NCI-H1105 (cell line): ENCODE measurements at regions not wholly inside any gene's neighbourhood (a gene's known extent, or its start where the extent isn't known, plus 50 kb on each side); places are given as distances from the start of the nearest gene placed in this dataset.
"Not testable (repeated sequence)": the region's sequence is repeated elsewhere in the genome, so short reads cannot be mapped to it uniquely, and the experiment has no call there.

ENCODE experiments used
- DNase-seq: peaks from one replicate; lab custom pipeline; 2025; lab: John Stamatoyannopoulos, UW

DNA sequence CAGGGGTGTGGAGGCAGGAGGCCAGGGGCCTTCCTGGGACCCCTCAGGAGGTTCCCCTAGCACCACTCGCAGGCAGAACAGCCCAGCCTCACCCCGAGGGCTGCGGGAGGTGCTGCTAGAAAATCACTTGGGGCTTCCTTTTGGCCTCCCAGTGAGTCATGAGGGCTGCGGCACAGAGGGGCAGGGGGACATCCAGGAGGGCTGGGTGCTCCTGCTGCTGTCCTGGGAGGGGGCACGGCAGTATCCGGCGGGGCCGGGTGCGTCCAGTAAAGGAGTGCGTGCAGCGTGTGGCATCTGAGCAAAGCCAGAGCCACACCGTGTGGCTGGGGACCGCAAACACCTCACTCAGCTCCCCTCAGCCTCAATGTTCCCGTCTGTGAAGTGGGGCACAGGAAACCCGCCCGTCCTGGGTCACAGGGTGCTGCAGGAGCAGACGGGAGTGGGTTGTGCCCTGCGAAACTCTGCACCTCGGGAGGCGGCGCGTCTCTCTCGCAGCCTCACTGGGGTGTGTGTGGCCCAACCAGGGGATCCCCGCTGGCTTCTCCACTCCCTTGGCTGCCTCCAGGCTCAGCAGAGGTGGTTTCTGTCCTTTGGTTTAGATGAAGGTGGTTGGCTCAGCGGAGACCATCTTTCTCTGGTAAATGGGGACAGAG lies 117.3 kb upstream of the ZNF469 start:
- not testable (repeated sequence) for DNase-seq

DNA sequence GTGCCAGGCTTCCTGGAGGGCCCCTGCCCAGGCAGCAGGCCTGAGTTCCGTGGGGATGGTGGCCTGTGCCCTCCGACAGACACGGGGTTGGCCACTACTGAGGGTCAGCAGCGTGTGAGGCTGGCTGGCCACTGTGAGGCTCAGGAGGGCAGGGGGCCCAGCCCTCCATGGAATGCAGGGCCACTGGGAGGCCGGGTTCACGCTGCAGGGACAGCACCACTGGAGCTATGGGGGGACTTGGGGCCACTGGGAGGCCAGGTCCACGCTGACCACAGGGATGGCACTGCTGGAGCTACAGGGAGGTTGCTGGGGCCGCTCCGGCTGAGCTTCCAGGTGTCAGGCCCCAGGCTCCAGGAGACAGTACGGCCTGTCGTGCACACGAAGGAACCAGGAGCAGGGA lies 116.7 kb upstream of the ZNF469 start:
- DNase-seq = not testable (repeated sequence)

DNA sequence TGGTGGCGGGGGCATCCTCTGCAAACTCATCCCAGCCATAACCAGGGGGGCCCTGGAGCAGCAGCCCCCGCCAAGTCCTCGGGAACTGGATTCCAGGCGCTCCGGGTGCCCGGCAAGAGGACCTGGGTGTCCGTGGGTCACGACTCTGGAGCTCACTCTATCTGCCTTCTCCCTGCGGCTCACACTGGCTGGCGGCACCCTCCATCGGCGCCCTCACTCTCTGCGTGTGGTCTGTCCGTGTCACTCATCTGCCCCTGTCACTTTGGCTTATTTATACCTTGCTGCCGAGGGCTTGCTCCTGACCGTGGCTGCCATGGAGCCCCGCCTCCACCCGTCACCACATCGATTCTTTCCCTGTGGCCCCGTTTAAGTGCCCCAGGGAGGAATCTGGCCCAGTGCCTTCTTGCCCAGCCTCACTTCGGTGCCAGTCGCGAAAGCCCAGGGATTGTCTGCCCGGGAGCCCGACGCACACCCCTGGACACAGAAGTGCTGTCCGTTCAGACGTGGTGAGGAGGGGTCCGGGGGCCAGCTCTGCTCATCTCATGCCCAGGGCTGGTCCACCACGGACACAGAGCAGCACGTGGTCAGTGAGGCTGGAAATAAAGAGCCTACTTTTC lies 115.7 kb upstream of the ZNF469 start:
- DNase-seq = not testable (repeated sequence)

DNA sequence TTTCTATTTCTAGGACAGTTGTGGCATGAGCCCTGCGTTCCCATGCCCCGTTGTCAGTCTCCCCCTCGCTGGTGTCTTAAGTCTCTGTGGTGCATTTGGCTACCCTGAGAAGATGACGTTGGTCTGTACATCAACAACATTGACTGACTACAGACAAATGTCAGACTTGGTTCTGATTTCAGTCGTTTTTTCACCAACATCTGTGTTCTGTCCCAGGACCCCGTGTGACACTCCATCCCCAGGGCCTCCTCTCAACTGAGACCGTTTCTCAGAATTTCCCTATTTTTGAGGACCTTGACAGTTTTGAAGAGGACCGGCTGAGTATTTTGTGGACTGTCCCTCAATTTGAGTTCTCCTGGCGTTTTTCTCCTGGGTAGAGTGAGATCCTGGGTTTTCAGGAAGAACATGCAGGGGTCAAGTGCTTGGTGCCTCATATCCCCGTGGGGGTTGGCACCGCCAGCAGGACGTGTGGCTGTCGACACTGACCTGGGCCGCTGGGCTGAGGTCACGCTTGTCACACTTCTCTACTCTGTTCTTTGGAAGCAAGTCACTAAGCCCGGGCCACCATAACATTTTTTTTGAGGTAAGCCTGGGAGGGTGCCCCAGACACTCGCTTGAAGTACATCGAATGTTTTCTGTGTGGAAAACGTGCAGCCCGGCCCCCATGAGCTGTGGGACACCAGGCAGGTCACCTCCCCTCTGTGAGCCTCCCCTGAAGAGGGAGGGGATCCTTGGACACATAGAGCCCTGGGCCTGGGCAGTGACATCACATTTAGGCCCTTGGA lies 114.4 kb upstream of the ZNF469 start:
- not testable (repeated sequence) for DNase-seq

DNA sequence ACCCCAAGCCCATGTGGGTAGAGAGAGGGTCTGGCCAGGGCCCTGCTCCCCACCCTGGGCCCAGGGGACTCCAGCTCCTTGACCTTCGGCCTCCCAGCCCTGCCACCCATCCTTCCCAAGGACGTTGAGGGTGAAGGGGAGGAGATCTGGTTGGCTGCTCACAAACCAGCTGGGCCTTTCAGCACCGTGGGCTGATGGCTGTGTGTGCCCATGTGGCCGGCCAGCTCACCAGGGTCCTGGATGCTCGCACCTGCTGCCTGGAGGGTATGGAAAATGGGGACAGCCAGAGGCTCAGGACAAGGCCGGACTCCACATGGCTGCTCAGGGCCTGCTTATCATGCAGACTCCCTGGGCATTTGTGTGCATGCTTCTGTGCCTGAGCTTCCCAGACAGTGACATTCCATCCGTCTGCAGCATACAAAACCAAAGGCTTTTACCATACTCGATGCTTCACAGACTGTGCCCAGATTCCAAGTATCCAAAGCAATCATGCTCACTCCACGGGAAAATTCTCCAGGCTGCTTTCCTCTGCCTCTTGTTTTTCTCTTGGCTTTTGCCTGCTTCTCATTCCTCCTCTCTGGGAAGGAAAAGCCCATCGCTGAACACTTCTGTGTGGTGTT lies 112.5 kb upstream of the ZNF469 start:
- DNase-seq = not testable (repeated sequence)

DNA sequence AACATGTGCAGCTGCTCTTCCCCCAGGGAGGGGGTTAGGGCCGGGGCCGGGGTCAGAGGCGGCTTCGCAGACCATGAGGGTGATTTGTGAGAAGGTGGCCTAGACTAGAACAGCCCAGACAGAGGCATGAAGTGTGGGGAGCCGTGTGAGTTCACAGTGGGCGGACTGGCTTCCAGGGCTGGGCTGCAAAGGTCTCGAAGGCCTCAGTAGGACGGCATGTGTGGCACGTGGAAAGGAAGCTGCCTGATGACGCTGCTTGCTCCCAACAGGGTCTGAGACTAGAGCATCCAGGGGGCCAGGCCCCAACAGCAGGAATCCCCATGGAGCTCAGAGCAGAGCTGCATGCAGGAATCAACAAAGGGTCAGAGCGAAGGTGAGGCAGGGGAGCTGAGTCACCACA lies 111.5 kb upstream of the ZNF469 start:
- DNase-seq = not testable (repeated sequence)

DNA sequence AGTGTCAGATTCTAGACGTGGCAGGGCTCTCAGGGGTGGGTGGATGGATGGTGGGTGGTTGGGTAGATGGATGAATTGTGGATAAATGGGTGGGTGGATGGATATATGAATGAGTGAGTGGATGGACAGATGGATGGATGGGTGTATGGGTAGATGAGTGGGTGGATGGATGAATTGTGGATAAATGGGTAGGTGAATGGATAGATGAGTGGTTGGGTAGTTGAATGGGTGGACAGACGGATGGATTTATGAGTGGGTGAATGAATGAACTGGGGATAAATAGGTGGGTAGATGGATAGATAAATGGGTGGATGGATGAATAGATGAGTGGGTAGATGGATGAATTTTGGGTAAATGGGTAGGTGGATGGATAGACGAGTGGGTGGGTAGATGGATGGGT lies 111.0 kb upstream of the ZNF469 start:
- not testable (repeated sequence) for DNase-seq

DNA sequence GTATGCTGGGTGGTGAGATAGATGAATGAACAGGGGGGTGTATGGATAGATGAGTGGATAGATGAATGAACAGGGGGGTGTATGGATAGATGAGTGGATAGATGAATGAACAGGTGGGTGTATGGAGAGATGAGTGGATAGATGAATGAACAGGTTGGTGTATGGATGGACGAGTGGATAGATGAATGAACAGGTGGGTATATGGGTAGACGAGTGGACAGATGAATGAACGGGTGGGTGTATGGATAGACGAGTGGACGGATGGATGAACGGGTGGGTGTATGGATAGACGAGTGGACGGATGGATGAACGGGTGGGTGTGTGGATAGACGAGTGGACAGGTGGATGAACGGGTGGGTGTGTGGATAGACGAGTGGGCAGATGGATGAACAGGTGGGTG lies 110.3 kb upstream of the ZNF469 start:
- DNase-seq = not testable (repeated sequence)

DNA sequence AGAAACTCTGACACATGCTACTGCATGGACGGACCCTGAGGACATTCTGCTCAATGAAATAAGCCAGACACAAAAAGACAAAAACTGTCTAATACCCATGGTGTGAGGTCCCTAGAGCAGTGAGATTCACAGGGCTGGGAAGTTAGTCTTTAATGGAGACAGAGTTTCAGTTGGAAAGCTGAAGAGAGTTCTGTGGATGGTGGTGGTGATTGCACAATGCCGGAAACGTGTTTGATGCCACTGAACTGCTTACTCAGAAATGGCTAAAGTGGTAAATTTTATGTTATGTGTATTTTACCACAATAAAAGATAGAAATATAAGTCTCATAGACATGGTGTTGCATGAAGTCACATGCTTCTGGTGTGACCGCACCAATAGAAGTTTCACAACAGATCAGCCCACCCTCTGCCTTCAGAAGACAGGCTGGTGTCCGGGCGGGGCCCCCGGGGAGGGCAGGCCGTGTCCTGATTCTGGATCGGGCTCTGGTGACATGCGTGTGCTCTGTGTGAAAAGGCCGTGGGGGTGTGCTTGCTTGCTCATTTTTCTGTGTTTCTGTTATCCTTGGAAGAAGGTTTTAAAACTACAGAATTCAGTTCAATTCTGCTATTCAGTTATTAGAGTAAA lies 108.5 kb upstream of the ZNF469 start:
- DNase-seq = not testable (repeated sequence)

DNA sequence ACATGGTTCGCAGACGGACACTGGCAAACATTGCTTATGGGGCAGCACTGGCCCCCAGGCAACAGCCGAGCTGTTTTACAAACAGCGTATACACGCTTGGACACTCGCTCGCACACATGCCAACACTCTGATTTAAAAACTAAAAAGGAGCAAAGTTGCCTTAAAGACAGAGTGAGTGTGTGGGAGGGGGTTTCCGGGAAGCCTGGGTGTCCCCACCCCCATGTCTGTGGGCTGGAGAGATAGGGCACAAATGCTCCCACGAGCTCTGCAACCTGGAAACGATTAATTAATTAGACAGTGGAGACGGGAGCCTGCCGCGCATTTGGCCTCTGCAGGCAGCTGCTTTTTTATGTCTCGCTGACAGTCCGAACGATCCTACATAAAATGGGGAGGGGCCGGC lies 107.9 kb upstream of the ZNF469 start:
- no peak for DNase-seq

DNA sequence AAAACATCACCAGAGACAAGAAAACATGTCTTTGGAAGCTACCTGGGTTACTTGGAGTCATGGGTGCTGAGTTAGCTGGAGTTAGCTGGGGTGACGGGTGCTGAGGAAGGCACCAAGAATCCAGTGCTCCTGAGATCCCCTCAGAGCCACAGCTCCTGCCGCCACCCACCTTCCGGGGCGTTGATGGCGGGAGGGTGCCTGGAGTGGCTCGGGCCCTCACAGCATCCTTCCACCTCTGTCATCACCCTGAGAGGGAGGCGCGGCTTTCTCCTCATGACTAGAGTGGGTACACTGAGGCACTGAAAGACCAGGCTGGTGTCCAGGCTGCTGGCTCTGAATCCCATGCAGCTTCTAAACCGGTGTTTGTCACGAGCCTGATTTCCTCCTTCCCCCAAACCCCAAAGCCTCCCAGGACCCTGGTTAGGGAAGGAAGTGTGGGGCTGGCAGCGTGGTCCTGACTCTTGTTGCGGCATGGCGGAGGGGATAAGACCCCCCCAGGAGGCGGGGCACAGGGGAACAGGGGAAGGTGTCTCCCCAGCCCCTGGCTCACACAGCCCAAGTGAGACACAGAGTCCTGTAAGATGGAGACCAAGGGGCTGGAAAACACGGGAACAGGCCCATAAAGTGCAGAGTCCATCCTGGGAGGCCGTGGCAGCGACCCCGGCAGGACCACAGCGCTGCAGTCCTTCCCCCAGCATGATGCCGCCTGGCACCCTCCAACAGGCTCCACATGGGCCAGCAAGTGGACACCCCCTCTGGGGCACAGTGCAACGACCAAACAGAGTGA lies 107.2 kb upstream of the ZNF469 start:
- not testable (repeated sequence) for DNase-seq

DNA sequence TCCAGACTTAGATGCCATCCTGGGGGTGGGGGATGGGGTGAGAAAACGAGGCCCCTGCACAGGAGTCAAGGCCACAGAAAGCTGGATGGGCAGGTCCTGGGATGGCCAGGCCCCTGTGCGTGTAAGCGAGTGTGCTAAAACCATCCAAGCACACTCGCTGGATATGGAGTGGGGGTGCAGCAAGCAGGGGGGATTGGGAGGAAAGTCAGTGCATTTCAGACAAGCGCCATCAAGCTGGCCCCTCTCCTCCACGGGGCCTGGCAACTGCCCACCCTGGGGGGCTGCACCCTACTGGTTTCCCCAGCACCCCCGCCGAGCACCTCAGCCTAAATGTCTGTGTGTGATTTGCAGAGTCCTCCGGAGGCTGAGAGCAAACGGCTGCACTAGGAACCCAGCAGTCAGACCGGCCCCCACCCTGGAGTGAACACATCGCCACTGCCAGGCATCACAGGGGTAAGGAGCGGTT lies 106.6 kb upstream of the ZNF469 start:
- not testable (repeated sequence) for DNase-seq

DNA sequence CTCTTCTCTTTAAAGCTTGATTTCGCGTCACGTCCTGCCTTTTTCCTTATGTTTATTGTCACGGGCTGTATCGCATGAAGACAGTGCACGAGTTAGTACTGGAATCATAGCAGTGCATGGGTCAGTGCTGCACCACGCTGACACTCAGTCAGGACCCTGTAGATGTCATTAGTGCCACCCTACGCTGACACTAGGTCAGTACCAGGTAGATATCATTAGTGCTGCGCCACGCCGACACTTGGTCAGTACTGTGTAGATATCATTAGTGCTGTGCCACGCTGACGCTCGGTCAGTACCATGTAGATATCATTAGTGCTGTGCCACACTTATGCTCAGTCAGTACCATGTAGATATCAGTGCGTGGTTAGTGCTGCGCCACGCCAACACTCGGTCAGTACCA lies 106.2 kb upstream of the ZNF469 start:
- no peak for DNase-seq

DNA sequence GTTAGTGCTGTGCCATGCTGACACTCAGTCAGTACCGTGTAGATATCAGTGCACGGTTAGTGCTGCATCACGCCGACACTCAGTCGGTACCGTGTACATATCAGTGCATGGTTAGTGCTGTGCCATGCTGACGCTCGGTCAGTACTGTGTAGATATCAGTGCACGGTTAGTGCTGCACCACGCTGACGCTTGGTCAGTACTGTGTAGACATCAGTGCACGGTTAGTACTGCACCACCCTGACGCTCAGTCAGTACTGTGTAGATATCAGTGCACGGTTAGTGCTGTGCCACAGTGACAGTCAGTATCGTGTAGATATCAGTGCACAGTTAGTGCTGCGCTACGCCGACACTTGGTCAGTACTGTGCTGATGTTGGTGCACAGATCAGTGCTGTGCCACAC lies 102.8 kb upstream of the ZNF469 start:
- DNase-seq = no peak

DNA sequence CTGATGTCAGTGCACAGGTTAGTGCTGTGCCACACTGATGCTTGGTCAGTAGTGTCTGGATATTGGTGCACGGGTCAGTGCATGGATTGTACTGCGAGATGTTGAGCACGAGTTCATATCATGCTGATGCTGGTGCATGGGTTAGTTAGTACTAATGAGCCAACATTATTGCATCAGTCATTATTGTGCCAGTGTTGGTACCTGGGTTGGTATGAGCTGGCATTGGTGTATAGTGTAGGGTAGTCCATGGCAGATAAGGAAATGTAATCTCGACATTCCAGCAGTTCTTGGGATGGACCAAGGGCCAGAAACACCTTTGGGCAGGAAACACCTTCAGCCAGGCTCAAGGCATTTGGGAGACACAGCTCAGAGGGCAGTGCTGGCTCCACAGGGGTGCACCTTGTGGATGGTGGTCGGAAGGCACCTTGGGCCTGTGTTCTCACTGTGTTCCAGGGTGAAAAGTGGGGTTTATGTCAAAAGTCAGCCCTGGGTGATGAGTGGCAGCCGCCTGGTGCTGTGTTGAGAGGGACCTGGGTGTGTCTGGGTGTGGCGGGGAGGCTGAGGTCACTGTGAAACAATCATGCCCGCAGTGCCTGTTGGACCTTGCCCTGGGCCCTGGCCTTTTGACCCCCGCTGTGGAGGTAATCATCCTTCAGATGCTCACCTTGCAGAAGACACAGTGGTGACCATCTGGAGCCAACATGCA lies 100.7 kb upstream of the ZNF469 start:
- DNase-seq = no peak

DNA sequence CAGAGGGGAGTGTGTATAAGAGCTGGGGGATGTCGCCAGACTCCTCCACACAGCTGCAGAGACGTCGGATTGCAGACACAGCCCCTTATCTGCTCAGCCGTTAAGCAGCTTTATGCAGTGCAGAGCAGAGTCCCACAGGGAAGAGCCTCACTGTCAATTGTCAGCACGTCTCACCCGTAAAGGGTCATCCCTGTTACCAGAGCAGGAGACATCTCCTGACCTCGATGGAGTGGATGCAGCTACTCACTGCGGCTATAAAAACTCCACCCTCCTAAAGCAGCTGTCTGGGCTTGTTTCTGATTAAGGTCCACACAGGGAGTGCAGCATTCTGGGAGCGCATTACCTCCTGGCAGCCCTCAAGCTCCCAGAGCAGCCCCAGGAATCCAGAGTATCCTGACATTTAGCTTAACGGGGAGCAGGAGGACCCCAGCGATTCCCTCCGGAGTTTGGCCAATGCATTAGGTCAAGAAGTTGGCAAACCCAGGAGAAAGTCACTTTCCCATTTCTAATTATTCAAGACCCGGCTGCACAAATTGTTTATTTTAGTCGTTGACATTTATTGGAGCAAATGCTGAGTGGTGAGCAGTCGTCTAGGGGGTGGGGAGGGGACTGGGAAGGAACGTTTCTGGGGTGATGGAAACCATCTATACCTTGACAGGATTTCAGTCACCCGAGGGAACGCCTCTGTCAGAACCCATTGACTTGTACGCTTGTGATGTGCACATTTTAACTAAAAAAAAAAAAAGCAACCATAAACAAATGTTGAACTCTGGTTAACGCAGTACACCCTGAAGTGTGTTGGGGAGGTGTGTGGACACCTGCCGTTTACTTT lies 100.0 kb upstream of the ZNF469 start:
- DNase-seq = no peak

DNA sequence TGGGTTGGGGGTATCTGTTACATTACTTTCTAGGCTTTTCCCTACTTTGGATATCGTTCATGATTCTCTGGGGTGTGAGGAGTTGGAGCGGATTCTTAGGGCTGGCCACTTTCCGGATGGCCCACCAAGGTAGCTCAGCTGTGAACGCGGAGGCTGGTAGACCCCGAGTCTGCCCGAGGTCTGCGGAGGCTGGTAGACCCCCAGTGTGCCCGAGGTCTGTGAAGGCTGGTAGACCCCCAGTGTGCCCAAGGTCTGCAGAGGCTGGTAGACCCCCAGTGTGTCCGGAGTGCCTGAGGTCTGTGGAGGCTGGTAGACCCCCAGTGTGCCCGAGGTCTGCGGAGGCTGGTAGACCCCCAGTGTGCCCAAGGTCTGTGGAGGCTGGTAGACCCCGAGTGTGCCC lies 99.2 kb upstream of the ZNF469 start:
- DNase-seq = no peak

DNA sequence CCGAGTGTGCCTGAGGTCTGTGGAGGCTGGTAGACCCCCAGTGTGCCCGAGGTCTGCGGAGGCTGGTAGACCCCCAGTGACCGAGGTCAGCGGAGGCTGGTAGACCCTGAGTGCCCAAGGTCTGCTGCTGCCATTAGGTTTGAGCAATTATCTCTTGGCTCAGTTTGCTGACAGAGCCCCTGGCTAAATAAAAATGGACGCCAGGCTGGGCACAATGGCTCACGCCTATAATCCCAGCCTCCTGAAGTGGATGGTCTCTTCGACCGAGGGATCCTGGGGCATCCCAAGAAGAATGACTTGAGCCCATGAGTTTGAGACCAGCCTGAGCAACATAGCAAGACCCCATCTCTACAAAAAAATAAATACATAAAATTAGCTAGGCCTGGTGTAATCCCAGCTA lies 98.7 kb upstream of the ZNF469 start:
- DNase-seq = no peak

DNA sequence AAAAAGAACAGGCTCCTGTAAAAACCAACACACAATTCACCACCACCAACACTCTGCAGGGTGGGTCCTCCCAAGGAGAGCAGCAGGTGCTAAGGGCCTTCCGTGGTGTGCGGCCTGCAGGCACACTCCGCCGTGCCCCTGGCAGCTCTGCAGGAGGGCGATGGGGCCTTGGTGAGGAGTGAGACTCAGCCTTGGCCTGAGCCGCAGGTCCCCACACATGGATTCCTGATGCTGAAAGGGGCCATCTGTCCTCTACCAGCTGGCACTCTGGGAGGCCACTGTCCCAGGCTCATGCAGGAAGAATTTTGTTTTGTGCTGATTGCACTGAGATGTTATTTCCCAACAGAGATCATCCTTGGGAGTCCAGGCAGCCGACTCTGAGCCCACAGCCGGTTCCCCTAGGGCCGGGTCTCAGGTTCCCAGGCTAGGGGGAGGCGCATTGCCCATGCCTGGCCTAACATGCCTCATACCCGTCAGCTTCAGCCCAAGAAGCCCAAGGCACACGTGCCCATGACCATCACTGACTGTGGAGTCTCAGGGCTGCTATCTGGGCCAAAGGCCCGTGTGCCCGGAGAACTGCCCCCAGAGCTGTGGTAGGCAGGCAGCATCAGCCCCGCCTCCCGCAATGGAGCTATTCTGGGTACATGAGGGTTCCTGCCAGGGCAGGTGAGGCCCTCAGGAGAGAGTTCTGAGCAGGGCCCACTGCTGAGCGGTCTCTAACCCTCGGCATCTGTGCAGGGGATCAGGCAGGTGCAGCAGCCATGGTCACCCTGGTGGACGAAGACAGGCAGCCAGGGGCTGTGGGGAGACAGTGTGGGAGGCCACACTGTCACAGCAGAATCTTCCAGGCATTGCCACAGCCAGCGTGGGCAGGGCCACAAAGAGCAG lies 97.9 kb upstream of the ZNF469 start:
- DNase-seq = no peak
